ENCODE measurements at regions not wholly inside any gene's neighbourhood (a gene's known extent, or its start where the extent isn't known, plus 50 kb on each side); places are given as distances from the start of the nearest gene placed in this dataset.

DNA sequence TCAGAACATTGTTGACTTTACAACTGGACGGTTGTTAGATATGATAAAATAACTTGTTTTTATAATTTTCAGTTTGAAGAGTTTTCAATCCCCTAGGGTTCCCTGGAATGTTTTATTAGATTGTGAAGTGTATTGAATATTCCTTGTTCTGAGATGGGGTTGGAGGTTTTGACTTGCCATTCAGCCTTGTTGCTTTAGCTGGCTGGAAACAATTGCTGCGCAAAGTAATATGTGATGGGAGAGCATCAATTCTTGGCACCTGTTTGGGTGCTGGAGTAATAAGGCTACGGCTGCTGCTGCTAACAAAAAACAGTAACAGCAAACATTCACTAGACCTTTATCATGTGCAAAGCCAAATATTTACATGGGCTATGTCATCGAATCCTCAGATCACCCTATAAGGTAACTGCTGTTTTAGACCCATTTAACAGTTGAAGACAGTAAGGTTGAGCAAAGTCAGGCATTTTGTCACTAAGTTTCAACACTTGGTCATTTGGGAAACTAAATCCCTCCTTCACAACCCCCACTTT lies 241.0 kb upstream of the TBX3 start (continued):
- TF ChIP-seq NR2F6 (CRISPR knock-in tag; IDR thresholded peaks at IDR 0.05): no peak

DNA sequence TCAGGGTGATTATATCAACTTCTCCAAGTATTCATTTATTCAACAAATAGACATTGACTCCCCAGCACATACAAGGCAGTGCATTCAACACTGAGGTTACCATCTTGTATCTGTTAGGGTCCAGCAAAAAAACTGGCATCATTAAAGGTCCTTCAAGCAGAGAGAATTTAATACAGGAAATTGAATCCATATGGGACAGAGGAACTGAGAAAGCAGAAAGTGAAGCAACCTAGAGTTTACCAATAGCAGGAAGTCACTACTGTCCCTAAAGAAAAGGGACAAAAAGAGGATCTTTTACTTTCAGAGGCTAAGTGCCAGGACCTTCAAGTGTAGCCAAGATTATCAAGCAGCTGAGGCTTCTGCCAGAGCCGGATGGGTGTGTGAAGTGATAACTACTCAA lies 237.8 kb upstream of the TBX3 start:
- intact Hi-C loops (cut with micrococcal nuclease): no loop called here
- POLR2A ChIA-PET: no interaction called here
- WGBS (ENCODE audit: insufficient coverage, low coverage, missing lambda C conversion rate): 0% methylated on average over 1 of the region's 1 CpG

More for the DNA sequence above, 237.8 kb upstream of the TBX3 start:
- H4K20me1 ChIP-seq (replicated peaks; ENCODE audit: control insufficient read depth, insufficient read depth, low read length): no peaks in the 10 kb centered on the region
- CTCF ChIA-PET (ENCODE audit: low intra/inter-chr PET ratio): no interaction called here
- no peaks in the 10 kb centered on the region for H3K9me1 ChIP-seq (ENCODE audit: control insufficient read depth, insufficient read depth, low read length)
- H2AFZ ChIP-seq (ENCODE audit: low read depth, low read length): no peak overlapping the region
- H3K9me3 ChIP-seq (replicated peaks; ENCODE audit: control insufficient read depth, insufficient read depth, low read depth, low read length): no peaks in the 10 kb centered on the region
- no peaks in the 10 kb centered on the region for H3K4me1 ChIP-seq (replicated peaks in 1 of 2; ENCODE audit: control insufficient read depth in 2 of 2, insufficient read depth in 2 of 2, low read length in 2 of 2)
- H3K27ac ChIP-seq (ENCODE audit: extremely low read depth, low read depth, low read length): no peak overlapping the region
- H3K79me2 ChIP-seq (ENCODE audit: control insufficient read depth, insufficient read depth, low read length): no peaks in the 10 kb centered on the region
- no peaks in the 10 kb centered on the region for H3K36me3 ChIP-seq (ENCODE audit: control insufficient read depth, insufficient read depth, low read length)
- no peak for TF ChIP-seq ETV6 (IDR thresholded peaks at IDR 0.05; ENCODE audit: borderline replicate concordance in 1 of 2, low read depth in 2 of 2, low read length in 1 of 2)
- no peak for TF ChIP-seq ETV6 (CRISPR knock-in tag; IDR thresholded peaks at IDR 0.05; ENCODE audit: borderline replicate concordance)
- no peak for TF ChIP-seq CHD4 (IDR thresholded peaks at IDR 0.05; ENCODE audit: insufficient read depth, insufficient replicate concordance, low read depth, low read length, poor library complexity, severe bottlenecking)
- TF ChIP-seq, protein P1, sequence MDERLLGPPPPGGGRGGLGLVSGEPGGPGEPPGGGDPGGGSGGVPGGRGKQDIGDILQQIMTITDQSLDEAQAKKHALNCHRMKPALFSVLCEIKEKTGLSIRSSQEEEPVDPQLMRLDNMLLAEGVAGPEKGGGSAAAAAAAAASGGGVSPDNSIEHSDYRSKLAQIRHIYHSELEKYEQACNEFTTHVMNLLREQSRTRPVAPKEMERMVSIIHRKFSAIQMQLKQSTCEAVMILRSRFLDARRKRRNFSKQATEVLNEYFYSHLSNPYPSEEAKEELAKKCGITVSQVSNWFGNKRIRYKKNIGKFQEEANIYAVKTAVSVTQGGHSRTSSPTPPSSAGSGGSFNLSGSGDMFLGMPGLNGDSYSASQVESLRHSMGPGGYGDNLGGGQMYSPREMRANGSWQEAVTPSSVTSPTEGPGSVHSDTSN (CRISPR knock-in tag; IDR thresholded peaks at IDR 0.05; ENCODE audit: low read depth): no peak
- TF ChIP-seq, protein P1 (tag; conservative IDR thresholded peaks at IDR 0.05; ENCODE audit: low read depth): no peak
- TF ChIP-seq BRCA1 (IDR thresholded peaks at IDR 0.05): no peak
- TF ChIP-seq BRCA1 (CRISPR knock-in tag; IDR thresholded peaks at IDR 0.05): no peak
- no peak for TF ChIP-seq ETV1 (tag; conservative IDR thresholded peaks at IDR 0.05; ENCODE audit: low read depth)
- no peak for TF ChIP-seq RNF2 (IDR thresholded peaks at IDR 0.05)
- TF ChIP-seq, protein P2, sequence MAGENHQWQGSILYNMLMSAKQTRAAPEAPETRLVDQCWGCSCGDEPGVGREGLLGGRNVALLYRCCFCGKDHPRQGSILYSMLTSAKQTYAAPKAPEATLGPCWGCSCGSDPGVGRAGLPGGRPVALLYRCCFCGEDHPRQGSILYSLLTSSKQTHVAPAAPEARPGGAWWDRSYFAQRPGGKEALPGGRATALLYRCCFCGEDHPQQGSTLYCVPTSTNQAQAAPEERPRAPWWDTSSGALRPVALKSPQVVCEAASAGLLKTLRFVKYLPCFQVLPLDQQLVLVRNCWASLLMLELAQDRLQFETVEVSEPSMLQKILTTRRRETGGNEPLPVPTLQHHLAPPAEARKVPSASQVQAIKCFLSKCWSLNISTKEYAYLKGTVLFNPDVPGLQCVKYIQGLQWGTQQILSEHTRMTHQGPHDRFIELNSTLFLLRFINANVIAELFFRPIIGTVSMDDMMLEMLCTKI (IDR thresholded peaks at IDR 0.05; ENCODE audit: partially characterized antibody): no peak
- H3K27me3 ChIP-seq (ENCODE audit: control insufficient read depth in 2 of 2, insufficient read depth in 2 of 2, low read length in 2 of 2): no peaks in the 10 kb centered on the region
- BruUV-seq (replicated peaks): no TSS peak
- FAIRE-seq (no peak), DNase-seq (ENCODE audit: extremely low read depth in 1 of 4, low spot score in 3 of 4) (no peak), ATAC-seq (no peak)
- H3K4me3 ChIP-seq: no peak overlapping the region
- H3K9ac ChIP-seq (ENCODE audit: insufficient read depth in 1 of 2, low read depth in 2 of 2, low read length in 2 of 2): no peak overlapping the region
- in situ Hi-C loops (cut with MboI): no loop called here
- H3K4me2 ChIP-seq (ENCODE audit: insufficient read depth, low read length): no peak overlapping the region

Measured in K562 (cell line).